Mucosa of descending colon (tissue), 3 donors: ENCODE measurements at regions not wholly inside any gene's neighbourhood (a gene's known extent, or its start where the extent isn't known, plus 50 kb on each side); places are given as distances from the start of the nearest gene placed in this dataset.
"Not testable (repeated sequence)": the region's sequence is repeated elsewhere in the genome, so short reads cannot be mapped to it uniquely, and the experiment has no call there.

ENCODE experiments used
- ATAC-seq: fragments of 200-7000 bp; cut with Tn5 transposase; one replicate; pipeline ENCODE4 v1.9.1; 2020; ENCODE audit warnings: mild to moderate bottlenecking, moderate library complexity
- DNase-seq, 3 donors: peaks; one replicate each; pipeline ENCODE4 v3.0.0-alpha.2; 2020
- H3K36me3 ChIP-seq: fragments of 200-600 bp; one replicate; pipeline ENCODE4 v1.8.0; 2021; ENCODE audit warnings: low read depth, mild to moderate bottlenecking
- H3K4me1 ChIP-seq: fragments of 200-600 bp; one replicate; pipeline ENCODE4 v1.8.0; 2021; ENCODE audit warnings: low read depth, mild to moderate bottlenecking
- H3K4me3 ChIP-seq: fragments of 200-600 bp; one replicate; pipeline ENCODE4 v1.8.0; 2021; ENCODE audit warnings: mild to moderate bottlenecking
- H3K9me3 ChIP-seq: fragments of 200-600 bp; one replicate; pipeline ENCODE4 v1.8.0; 2021; ENCODE audit warnings: mild to moderate bottlenecking
- intact Hi-C, 2 donors: fragments of 100-400 bp; cut with DNase I in 1 of 2; cut with micrococcal nuclease in 1 of 2; formaldehyde crosslinking; loops; one replicate each; pipeline versions ENCODE4 v1.11.0 to v1.11.1; 2022; cut with DNase I, micrococcal nuclease
- TF ChIP-seq, protein P1 (sequence below): fragments of 200-600 bp; IDR thresholded peaks from one replicate; pipeline ENCODE4 v1.8.0; 2022; ENCODE audit warnings: antibody characterized with exemption, mild to moderate bottlenecking
- donor health status: DM: no; HTN: no; CAD: no; lungs with moderate emphysema.
- donor health status: DM: no; HTN: no; CAD: no.
- donor health status: DM: no; HTN: yes; CAD: no.

DNA sequence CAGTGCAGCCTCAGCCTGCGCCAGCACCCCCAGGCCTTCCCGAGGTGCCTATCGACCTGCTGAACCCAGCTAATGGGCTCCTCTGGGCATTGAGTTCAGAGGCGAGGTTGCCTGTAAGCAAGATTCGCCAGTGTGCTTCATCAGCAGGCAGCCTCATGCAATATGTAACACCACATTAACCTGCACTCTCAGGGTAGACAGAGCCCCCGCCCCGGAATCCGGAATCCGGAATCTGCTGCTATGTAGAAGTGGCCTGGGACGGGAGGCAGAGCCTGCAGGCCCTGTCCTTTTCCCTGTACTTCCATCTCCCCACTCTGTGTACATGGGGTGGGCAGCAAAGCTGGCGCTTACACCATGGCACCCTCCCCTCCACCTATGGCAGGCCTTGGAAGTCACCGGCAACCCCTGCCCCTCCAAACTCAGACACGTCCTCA lies 83.9 kb upstream of the RET start:
- intact Hi-C loops, result no loop called here
- DNase-seq, result no peak

DNA sequence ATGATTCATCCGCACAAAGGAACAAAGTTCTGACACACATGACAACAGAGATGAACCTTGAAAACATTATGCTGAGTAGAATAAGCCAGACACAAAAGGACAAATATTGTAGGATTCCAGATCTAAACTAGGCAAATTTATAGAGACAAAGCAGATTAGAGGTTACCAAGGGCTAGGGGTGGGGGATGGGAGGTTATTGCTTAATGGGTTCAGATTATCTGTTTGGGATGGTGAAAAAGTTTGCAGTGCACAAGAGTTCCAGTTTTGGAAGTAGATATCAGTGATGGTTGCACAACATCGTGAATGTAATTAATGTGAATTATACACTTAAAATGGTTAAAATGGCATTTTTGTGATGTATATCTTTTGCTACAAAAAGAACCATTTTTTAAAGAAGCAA lies 82.0 kb upstream of the RET start:
- H3K4me3 ChIP-seq, intact Hi-C loops, ATAC-seq, DNase-seq, H3K36me3 ChIP-seq, H3K4me1 ChIP-seq, H3K9me3 ChIP-seq: not testable (repeated sequence)

More for the DNA sequence above, 83.9 kb upstream of the RET start:
- TF ChIP-seq, protein P1, sequence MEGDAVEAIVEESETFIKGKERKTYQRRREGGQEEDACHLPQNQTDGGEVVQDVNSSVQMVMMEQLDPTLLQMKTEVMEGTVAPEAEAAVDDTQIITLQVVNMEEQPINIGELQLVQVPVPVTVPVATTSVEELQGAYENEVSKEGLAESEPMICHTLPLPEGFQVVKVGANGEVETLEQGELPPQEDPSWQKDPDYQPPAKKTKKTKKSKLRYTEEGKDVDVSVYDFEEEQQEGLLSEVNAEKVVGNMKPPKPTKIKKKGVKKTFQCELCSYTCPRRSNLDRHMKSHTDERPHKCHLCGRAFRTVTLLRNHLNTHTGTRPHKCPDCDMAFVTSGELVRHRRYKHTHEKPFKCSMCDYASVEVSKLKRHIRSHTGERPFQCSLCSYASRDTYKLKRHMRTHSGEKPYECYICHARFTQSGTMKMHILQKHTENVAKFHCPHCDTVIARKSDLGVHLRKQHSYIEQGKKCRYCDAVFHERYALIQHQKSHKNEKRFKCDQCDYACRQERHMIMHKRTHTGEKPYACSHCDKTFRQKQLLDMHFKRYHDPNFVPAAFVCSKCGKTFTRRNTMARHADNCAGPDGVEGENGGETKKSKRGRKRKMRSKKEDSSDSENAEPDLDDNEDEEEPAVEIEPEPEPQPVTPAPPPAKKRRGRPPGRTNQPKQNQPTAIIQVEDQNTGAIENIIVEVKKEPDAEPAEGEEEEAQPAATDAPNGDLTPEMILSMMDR, result no peak
- no peak for ATAC-seq
- Histone ChIP-seq H3K36me3 (no peaks in the 10 kb centered on the region), H3K4me3 (no peak overlapping the region), H3K9me3 (no peaks in the 10 kb centered on the region), H3K4me1 (no peaks in the 10 kb centered on the region)

DNA sequence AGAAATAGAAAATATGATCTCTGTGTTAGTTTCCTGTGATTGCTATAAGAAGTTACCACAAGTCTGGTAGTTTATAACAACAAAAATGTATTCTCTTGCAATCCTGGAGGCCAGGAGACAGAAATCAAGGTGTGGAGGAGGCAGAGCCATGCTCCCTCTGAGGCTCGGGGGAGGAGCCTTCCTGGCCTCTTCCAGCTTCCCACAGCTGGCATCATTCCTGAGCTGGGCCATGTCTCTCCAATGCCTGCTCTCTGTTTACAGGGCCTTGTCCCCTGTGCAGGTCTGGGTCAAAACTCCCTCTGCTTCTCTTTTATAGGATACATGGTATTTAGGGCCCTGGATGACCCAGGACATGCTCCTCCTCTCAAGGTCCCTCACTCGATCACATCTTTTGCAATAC lies 81.3 kb upstream of the RET start:
- Histone ChIP-seq H3K9me3 (no peaks in the 10 kb centered on the region), H3K36me3 (no peaks in the 10 kb centered on the region), H3K4me1 (no peaks in the 10 kb centered on the region), H3K4me3 (no peak overlapping the region)
- DNase-seq, result no peak
- intact Hi-C loops, result no loop called here
- TF ChIP-seq, protein P1, result no peak
- no peak for ATAC-seq

- no peaks in the 10 kb centered on the region for H3K4me1 ChIP-seq
- no peak for ATAC-seq
- TF ChIP-seq, protein P1, result no peak
- intact Hi-C loops, result no loop called here
- H3K9me3 ChIP-seq, result no peaks in the 10 kb centered on the region
- no peak for DNase-seq
- no peak overlapping the region for H3K4me3 ChIP-seq
- H3K36me3 ChIP-seq, result no peaks in the 10 kb centered on the region
Observed at GRCh38 chr10:42996588-42996987, 80.3 kb upstream of the RET start.

DNA sequence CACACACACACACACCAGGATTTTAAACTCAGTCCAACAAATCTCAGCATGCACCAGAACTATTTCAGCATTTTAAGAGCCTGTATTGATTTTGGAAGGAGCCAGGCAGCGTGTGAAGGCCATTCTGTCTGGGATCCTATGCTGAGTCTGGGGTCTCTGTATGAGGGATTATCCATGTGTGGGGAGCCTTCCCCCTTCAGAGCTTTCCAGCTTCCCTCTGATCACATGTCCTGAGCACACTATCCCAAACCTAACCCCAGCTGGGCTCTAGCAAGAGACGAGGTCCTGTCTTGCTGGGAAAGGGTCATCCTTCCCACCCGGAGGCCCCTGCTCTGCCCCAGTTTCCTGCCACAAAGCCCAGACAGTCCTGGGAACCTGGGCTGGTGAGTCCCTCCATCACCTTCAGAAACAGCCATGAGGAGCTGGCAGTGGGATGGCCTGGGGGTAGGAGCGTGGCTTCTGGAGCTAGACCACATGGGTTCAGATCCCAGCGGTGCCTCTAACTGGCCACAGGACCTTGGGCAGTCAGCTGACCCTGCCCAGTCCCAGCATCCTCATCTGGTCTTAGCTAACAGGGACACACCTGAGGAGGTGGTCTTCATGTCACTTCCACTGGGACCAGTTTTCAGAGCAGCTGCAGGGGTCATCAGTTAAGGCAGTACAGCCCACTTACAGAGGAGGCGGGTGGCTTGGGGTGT lies 79.6 kb upstream of the RET start:
- H3K4me1 ChIP-seq, result no peaks in the 10 kb centered on the region
- H3K36me3 ChIP-seq, result no peaks in the 10 kb centered on the region
- H3K4me3 ChIP-seq, result no peak overlapping the region
- DNase-seq, result no peak
- TF ChIP-seq, protein P1, result no peak
- H3K9me3 ChIP-seq, result no peaks in the 10 kb centered on the region
- intact Hi-C loops, result no loop called here
- ATAC-seq, result no peak

GRCh38 chr10:42997849-42998165 lies 79.1 kb upstream of the RET start:
- Histone ChIP-seq H3K4me1 (no peaks in the 10 kb centered on the region), H3K9me3 (no peaks in the 10 kb centered on the region), H3K4me3 (no peak overlapping the region), H3K36me3 (no peaks in the 10 kb centered on the region)
- TF ChIP-seq, protein P1, result no peak
- DNase-seq, result no peak
- ATAC-seq, result no peak
- intact Hi-C loops, result no loop called here
